ENCODE measurements at regions not wholly inside any gene's neighbourhood (a gene's known extent, or its start where the extent isn't known, plus 50 kb on each side); places are given as distances from the start of the nearest gene placed in this dataset.

DNA sequence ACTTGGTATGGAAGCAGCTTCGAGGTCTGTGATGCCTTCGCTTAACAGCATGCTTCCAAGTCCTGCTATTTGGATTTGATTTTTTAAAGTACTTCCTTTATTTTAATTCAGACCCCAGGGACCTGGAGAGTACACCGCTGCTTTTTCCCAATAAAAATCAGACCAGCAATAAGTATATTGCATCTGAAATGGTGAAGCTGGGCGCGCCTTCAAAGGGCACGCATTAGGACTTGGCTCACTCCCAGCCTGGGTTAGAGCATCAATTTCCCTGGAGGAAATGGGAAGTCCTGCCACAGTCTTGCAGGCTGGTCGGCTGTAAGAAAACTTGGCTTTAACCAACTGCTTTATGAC is 325.1 kb downstream of the RRAGC start:
- no peaks in the 10 kb centered on the region for H3K27me3 ChIP-seq (replicated peaks; ENCODE audit: control insufficient read depth, insufficient read depth, low read length)
- no peak for DNase-seq (ENCODE audit: extremely low read depth, insufficient read length)
- H3K36me3 ChIP-seq (ENCODE audit: control insufficient read depth, insufficient read depth, low read length): no peaks in the 10 kb centered on the region
- H3K4me3 ChIP-seq (replicated peaks; ENCODE audit: low read depth, low read length): no peak overlapping the region
- TF ChIP-seq, protein P1, sequence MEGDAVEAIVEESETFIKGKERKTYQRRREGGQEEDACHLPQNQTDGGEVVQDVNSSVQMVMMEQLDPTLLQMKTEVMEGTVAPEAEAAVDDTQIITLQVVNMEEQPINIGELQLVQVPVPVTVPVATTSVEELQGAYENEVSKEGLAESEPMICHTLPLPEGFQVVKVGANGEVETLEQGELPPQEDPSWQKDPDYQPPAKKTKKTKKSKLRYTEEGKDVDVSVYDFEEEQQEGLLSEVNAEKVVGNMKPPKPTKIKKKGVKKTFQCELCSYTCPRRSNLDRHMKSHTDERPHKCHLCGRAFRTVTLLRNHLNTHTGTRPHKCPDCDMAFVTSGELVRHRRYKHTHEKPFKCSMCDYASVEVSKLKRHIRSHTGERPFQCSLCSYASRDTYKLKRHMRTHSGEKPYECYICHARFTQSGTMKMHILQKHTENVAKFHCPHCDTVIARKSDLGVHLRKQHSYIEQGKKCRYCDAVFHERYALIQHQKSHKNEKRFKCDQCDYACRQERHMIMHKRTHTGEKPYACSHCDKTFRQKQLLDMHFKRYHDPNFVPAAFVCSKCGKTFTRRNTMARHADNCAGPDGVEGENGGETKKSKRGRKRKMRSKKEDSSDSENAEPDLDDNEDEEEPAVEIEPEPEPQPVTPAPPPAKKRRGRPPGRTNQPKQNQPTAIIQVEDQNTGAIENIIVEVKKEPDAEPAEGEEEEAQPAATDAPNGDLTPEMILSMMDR (IDR thresholded peaks at IDR 0.05; ENCODE audit: insufficient read depth, low read length, poor library complexity, severe bottlenecking): no peak

DNA sequence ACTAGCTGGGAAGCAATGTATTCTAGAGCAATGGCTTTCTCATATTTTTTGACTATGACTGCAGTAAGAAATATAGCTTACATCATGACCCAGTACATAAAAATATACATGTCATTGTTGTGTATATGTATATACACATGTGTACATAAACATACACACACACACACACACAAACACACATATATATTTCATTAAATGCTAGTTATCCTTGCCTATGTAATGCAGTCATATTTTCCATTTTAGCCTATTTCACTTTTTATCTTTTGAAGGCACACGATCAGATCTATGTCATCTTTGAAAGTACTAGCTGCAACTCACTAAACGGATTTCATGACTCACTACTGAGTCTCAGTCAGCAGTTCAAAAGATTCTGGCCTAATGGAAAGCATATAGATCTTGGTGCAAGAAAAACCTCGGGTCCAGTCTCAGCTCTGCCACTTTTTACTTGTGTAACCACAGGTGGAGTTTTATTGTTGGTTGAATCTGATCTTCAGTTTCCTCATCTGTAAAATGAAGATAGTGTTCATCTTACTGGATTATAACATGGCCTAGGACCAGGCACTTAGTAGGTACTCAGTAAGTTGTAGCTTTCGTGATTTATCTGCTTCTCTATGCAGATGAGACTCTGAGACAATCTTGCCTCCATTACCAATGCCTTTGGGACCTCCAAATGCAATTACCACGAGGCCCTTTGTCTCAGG is 325.6 kb downstream of the RRAGC start:
- H3K36me3 ChIP-seq (ENCODE audit: control insufficient read depth, insufficient read depth, low read length): no peaks in the 10 kb centered on the region
- TF ChIP-seq, protein P1 (IDR thresholded peaks at IDR 0.05; ENCODE audit: insufficient read depth, low read length, poor library complexity, severe bottlenecking): no peak
- H3K27me3 ChIP-seq (replicated peaks; ENCODE audit: control insufficient read depth, insufficient read depth, low read length): no peaks in the 10 kb centered on the region
- no peak overlapping the region for H3K4me3 ChIP-seq (replicated peaks; ENCODE audit: low read depth, low read length)
- no peak for DNase-seq (ENCODE audit: extremely low read depth, insufficient read length)

DNA sequence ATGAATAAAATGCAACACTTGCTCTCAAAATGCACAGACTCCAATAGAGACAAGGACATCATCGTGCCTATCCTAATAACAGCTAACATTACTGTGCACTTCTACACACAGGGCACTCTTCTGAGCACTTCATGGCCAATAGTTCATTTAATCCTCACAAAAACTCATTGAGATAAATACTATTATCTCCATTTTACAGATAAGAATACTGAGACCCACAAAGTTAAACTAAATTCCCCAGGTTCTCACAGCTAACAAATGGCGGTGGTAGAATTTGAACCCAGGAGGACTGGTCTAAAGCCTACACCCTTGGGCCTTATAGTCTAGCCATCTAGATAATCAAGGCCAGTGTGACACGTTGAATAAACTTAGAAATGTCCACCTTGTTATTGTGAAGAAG is 328.6 kb downstream of the RRAGC start:
- Histone ChIP-seq H3K36me3 (ENCODE audit: control insufficient read depth, insufficient read depth, low read length) (no peaks in the 10 kb centered on the region), H3K4me3 (replicated peaks; ENCODE audit: low read depth, low read length) (no peak overlapping the region), H3K27me3 (replicated peaks; ENCODE audit: control insufficient read depth, insufficient read depth, low read length) (no peaks in the 10 kb centered on the region)
- TF ChIP-seq, protein P1 (IDR thresholded peaks at IDR 0.05; ENCODE audit: insufficient read depth, low read length, poor library complexity, severe bottlenecking): no peak
- DNase-seq (ENCODE audit: extremely low read depth, insufficient read length): no peak

DNA sequence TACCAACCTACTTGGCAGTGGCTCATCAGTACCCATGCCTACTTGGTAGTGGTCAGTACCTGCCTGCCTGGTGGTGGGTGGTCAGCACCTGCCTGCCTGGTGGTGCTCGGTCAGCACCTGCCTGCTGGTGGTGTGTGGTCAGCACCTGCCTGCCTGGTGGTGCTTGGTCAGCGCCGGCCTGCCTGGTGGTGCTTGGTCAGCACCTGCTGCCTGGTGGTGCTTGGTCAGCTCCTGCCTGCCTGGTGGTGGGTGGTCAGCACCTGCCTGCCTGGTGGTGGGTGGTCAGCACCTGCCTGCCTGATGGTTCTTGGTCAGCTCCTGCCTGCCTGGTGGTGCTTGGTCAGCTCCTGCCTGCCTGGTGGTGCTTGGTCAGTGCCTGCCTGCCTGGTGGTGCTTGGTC is 329.6 kb downstream of the RRAGC start:
- no peaks in the 10 kb centered on the region for H3K27me3 ChIP-seq (replicated peaks; ENCODE audit: control insufficient read depth, insufficient read depth, low read length)
- TF ChIP-seq, protein P1 (IDR thresholded peaks at IDR 0.05; ENCODE audit: insufficient read depth, low read length, poor library complexity, severe bottlenecking): no peak
- no peaks in the 10 kb centered on the region for H3K36me3 ChIP-seq (ENCODE audit: control insufficient read depth, insufficient read depth, low read length)
- no peak overlapping the region for H3K4me3 ChIP-seq (replicated peaks; ENCODE audit: low read depth, low read length)
- DNase-seq (ENCODE audit: extremely low read depth, insufficient read length): no peak

DNA sequence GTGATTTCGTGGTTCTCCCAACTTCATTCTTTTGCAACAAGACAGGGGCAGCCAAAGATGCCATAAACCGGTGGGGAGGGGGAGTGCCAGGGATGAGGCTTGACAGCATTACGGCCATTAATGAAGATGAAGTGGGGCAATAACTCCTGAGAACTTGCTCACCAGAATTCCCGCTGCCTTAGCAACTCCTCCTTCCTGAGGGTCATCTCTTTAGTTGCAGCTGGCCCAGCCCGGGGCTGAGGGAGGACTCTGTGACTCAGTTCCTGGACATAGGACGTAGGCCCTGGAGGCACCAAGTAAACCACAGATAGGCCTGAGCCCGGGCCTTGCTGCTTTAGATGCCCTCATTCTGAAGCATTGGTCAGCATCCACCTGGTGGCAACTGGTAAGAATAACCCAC is 330.2 kb downstream of the RRAGC start:
- no peak for DNase-seq (ENCODE audit: extremely low read depth, insufficient read length)
- Histone ChIP-seq H3K27me3 (replicated peaks; ENCODE audit: control insufficient read depth, insufficient read depth, low read length) (no peaks in the 10 kb centered on the region), H3K36me3 (ENCODE audit: control insufficient read depth, insufficient read depth, low read length) (no peaks in the 10 kb centered on the region), H3K4me3 (replicated peaks; ENCODE audit: low read depth, low read length) (no peak overlapping the region)
- TF ChIP-seq, protein P1 (IDR thresholded peaks at IDR 0.05; ENCODE audit: insufficient read depth, low read length, poor library complexity, severe bottlenecking): no peak

DNA sequence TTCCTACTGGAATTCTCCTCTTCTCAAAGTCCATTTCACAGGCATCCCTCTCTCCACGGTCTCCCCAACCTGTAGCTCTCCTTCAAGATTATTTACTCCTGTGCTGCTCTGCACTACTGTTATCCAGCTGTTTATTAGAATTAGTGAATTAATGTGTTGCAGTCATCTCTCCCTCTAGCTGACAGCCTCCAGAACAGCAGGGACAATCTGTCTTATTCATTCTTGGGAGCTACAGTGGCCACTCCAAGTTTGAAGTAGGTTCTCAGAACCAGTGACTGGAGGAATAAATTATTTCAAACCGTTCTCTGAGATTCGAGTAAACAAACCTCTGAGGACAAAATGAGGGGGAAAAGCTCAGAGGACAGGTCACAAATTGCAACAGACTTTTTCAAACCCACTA is 330.9 kb downstream of the RRAGC start:
- Histone ChIP-seq H3K36me3 (ENCODE audit: control insufficient read depth, insufficient read depth, low read length) (no peaks in the 10 kb centered on the region), H3K27me3 (replicated peaks; ENCODE audit: control insufficient read depth, insufficient read depth, low read length) (no peaks in the 10 kb centered on the region), H3K4me3 (replicated peaks; ENCODE audit: low read depth, low read length) (no peak overlapping the region)
- DNase-seq (ENCODE audit: extremely low read depth, insufficient read length): no peak
- TF ChIP-seq, protein P1 (IDR thresholded peaks at IDR 0.05; ENCODE audit: insufficient read depth, low read length, poor library complexity, severe bottlenecking): no peak

All from GM06990 (cell line).